HepG2 (cell line): ENCODE measurements at regions not wholly inside any gene's neighbourhood (a gene's known extent, or its start where the extent isn't known, plus 50 kb on each side); places are given as distances from the start of the nearest gene placed in this dataset.

ENCODE experiments used
- ATAC-seq: fragments of 200-7000 bp; cut with Tn5 transposase; 3 replicates; pipeline ENCODE4 v1.9.1; 2020; ENCODE audit warnings: mild to moderate bottlenecking, moderate library complexity
- BruUV-seq: library from RNA; stranded (reverse); fragments of 400-500 nt; replicated peaks from 2 replicates; lab custom pipeline; 2021; lab: Mats Ljungman, UMichigan
- CTCF ChIA-PET: fragments of 300-600 bp; formaldehyde crosslinking; extraction: SDS; loops from one replicate; lab custom pipeline; 2021; ENCODE audit warnings: low total read pairs, inconsistent platforms, low intra/inter-chr PET ratio; lab: Yijun Ruan, JAX
- POLR2A ChIA-PET: fragments of 350-600 bp; sonication (Branson Sonifier 250); formaldehyde crosslinking; loops from one replicate; lab custom pipeline; 2020; ENCODE audit warnings: antibody characterized with exemption, inconsistent platforms; lab: Yijun Ruan, JAX
- DNase-seq: peaks from one replicate; pipeline ENCODE4 v3.0.0-alpha.2; 2015; ENCODE audit warnings: low spot score
- FAIRE-seq: peaks from 3 replicates; lab custom pipeline; 2011; peaks lifted over from hg19 to GRCh38; lab: Jason Lieb, UNC
- H2AFZ ChIP-seq: one replicate; pipeline ENCODE4 v1.6.1; 2011; ENCODE audit warnings: low read length, inconsistent platforms
- H3K27ac ChIP-seq: fragments of 300-600 bp; 3 replicates; pipeline ENCODE4 v1.8.0; 2011; ENCODE audit warnings: mixed run types, mild to moderate bottlenecking, mixed read lengths, low read length, inconsistent platforms; ENCODE audit not compliant: insufficient read depth; ENCODE audit errors: extremely low read length
- H3K27me3 ChIP-seq, 2 experiments: fragments of 200-600 bp in 1 of 2; 2 replicates in 1 of 2; 3 replicates in 1 of 2; pipeline versions ENCODE4 v1.6.0 to v1.8.0; 2011; ENCODE audit warnings: low read length in 2 of 2, mild to moderate bottlenecking in 2 of 2, moderate library complexity in 2 of 2, inconsistent platforms in 1 of 2; ENCODE audit not compliant: insufficient read depth in 2 of 2, control insufficient read depth in 1 of 2
- H3K36me3 ChIP-seq, 2 experiments: fragments of 200-600 bp in 1 of 2; replicated peaks in 1 of 2; 2 replicates in 1 of 2; 3 replicates in 1 of 2; pipeline versions ENCODE4 v1.5.1 to v1.8.0; 2011; ENCODE audit warnings: low read length in 2 of 2, inconsistent platforms in 1 of 2; ENCODE audit not compliant: insufficient read depth in 2 of 2, control insufficient read depth in 1 of 2
- H3K4me1 ChIP-seq: 2 replicates; pipeline ENCODE4 v1.5.1; 2012; ENCODE audit warnings: low read length, inconsistent platforms; ENCODE audit not compliant: insufficient read depth
- H3K4me2 ChIP-seq: 2 replicates; pipeline ENCODE4 v1.6.0; 2011; ENCODE audit warnings: low read depth, low read length, inconsistent platforms
- H3K4me3 ChIP-seq, 3 experiments: fragments of 200-600 bp in 1 of 3; sonication (generic), shearing (Covaris generic) in 1 of 3; replicated peaks in 1 of 3; 2 replicates each; pipeline ENCODE4 v1.5.1; 2011 to 2016; ENCODE audit warnings: low read length in 3 of 3, inconsistent platforms in 2 of 3, low read depth in 2 of 3, mild to moderate bottlenecking in 2 of 3, control low read depth in 1 of 3, mixed read lengths in 1 of 3; ENCODE audit not compliant: insufficient read depth in 1 of 3
- H3K79me2 ChIP-seq: one replicate; pipeline ENCODE4 v1.6.1; 2011; ENCODE audit warnings: low read length, inconsistent platforms; ENCODE audit not compliant: insufficient read depth
- H3K9ac ChIP-seq: 2 replicates; pipeline ENCODE4 v1.6.0; 2011; ENCODE audit warnings: mild to moderate bottlenecking, low read depth, low read length, inconsistent platforms; ENCODE audit not compliant: insufficient read depth
- H3K9me3 ChIP-seq: 2 replicates; pipeline ENCODE4 v1.5.1; 2012; ENCODE audit warnings: mild to moderate bottlenecking, low read length
- H4K20me1 ChIP-seq: 2 replicates; pipeline ENCODE4 v1.6.0; 2011; ENCODE audit warnings: inconsistent platforms, mild to moderate bottlenecking, low read length, moderate library complexity; ENCODE audit not compliant: insufficient read depth
- BHLHE40 ChIP-seq: IDR thresholded peaks from 2 replicates; pipeline ENCODE4 v1.6.1; 2011; ENCODE audit warnings: low read length, improper control_type of control experiment
- CEBPG ChIP-seq: IDR thresholded peaks from 2 replicates; pipeline ENCODE4 v1.6.1; 2016
- DDIT3 ChIP-seq: sonication (generic); formaldehyde crosslinking; IDR thresholded peaks from 2 replicates; pipeline ENCODE4 v1.4.0; 2020; ENCODE audit warnings: mild to moderate bottlenecking, missing genetic modification reagents
- EP300 ChIP-seq, 3 experiments: sonication (generic) in 1 of 3; formaldehyde crosslinking in 1 of 3; IDR thresholded peaks; 2 replicates each; pipeline versions ENCODE4 v1.5.1 to v1.6.1; 2011 to 2020; ENCODE audit warnings: low read depth in 2 of 3, low read length in 2 of 3, borderline replicate concordance in 1 of 3, improper control_type of control experiment in 1 of 3, mild to moderate bottlenecking in 1 of 3, missing genetic modification reagents in 1 of 3, moderate library complexity in 1 of 3
- EZH2 ChIP-seq: conservative IDR thresholded peaks from 2 replicates; pipeline ENCODE4 v1.6.1; 2012; ENCODE audit warnings: mild to moderate bottlenecking, low read depth, low read length, moderate library complexity
- FIP1L1 ChIP-seq: fragments of 200-400 bp; formaldehyde crosslinking; IDR thresholded peaks from 2 replicates; pipeline ENCODE4 v1.6.1; 2018; ENCODE audit warnings: low read depth, mild to moderate bottlenecking, low read length, moderate library complexity, borderline replicate concordance; ENCODE audit not compliant: insufficient read depth
- MXD4 ChIP-seq: IDR thresholded peaks from 2 replicates; pipeline ENCODE4 v1.6.1; 2016; ENCODE audit warnings: mild to moderate bottlenecking, missing biosample characterization, missing genetic modification reagents
- NR3C1 ChIP-seq: sonication (generic); formaldehyde crosslinking; IDR thresholded peaks from 2 replicates; pipeline ENCODE4 v1.4.0; 2020; ENCODE audit warnings: missing genetic modification reagents
- PHF8 ChIP-seq: sonication (generic); formaldehyde crosslinking; IDR thresholded peaks from 2 replicates; pipeline ENCODE4 v1.5.0; 2020; ENCODE audit warnings: missing genetic modification reagents
- RFX3 ChIP-seq: IDR thresholded peaks from 2 replicates; pipeline ENCODE4 v1.6.1; 2016; ENCODE audit warnings: missing biosample characterization, missing genetic modification reagents
- SRF ChIP-seq: IDR thresholded peaks from 2 replicates; pipeline ENCODE4 v1.6.1; 2011; ENCODE audit warnings: mild to moderate bottlenecking, low read depth, low read length, moderate library complexity
- SRY ChIP-seq: sonication (generic); formaldehyde crosslinking; IDR thresholded peaks from 2 replicates; pipeline ENCODE4 v1.8.0; 2022; ENCODE audit warnings: mild to moderate bottlenecking, missing genetic modification reagents
- TFE3 ChIP-seq: IDR thresholded peaks from 2 replicates; pipeline ENCODE4 v1.6.1; 2016
- ZNF350 ChIP-seq: sonication (generic); formaldehyde crosslinking; IDR thresholded peaks from 2 replicates; pipeline ENCODE4 v1.4.0; 2020; ENCODE audit warnings: mild to moderate bottlenecking, low read depth, missing genetic modification reagents, borderline replicate concordance
- ZNF496 ChIP-seq: sonication (generic); formaldehyde crosslinking; IDR thresholded peaks from 2 replicates; pipeline ENCODE4 v1.8.1; 2023; ENCODE audit warnings: mild to moderate bottlenecking, moderate library complexity, missing genetic modification reagents; ENCODE audit not compliant: insufficient replicate concordance
- ZNF547 ChIP-seq: sonication (generic); formaldehyde crosslinking; IDR thresholded peaks from 2 replicates; pipeline ENCODE4 v1.5.1; 2020; ENCODE audit warnings: mild to moderate bottlenecking, missing genetic modification reagents
- ZNF557 ChIP-seq: sonication (generic); formaldehyde crosslinking; IDR thresholded peaks from 2 replicates; pipeline ENCODE4 v1.4.0; 2020; ENCODE audit warnings: missing genetic modification reagents
- ZNF567 ChIP-seq: sonication (generic); formaldehyde crosslinking; IDR thresholded peaks from 2 replicates; pipeline ENCODE4 v1.8.1; 2023; ENCODE audit warnings: mild to moderate bottlenecking, missing genetic modification reagents, borderline replicate concordance
- ZNF614 ChIP-seq: IDR thresholded peaks from 2 replicates; pipeline ENCODE4 v1.6.1; 2018; ENCODE audit warnings: missing biosample characterization, missing genetic modification reagents, inconsistent platforms, borderline replicate concordance
- ZNF644 ChIP-seq: IDR thresholded peaks from 2 replicates; pipeline ENCODE4 v1.6.1; 2016; ENCODE audit warnings: low read depth
- ZSCAN25 ChIP-seq: sonication (generic); formaldehyde crosslinking; IDR thresholded peaks from 2 replicates; pipeline ENCODE4 v1.8.0; 2022; ENCODE audit warnings: mild to moderate bottlenecking, missing genetic modification reagents
- WGBS: methylation state at CpG from one replicate; pipeline ENCODE4 v1.1.6; 2017; ENCODE audit warnings: low lambda C conversion rate; 5-methylcytosine and 5-hydroxymethylcytosine counted together
- in situ Hi-C: cut with HindIII; loops from 2 replicates; pipeline ENCODE4 v1.10.0; 2017; ENCODE audit warnings: low pct_unique_long_range_greater_than_20kb; ENCODE audit not compliant: extremely low pct_ligation_motif_present
- intact Hi-C: fragments of 100-400 bp; cut with micrococcal nuclease; formaldehyde crosslinking; loops from one replicate; pipeline ENCODE4 v1.10.0; 2022; ENCODE audit not compliant: unreplicated experiment

DNA sequence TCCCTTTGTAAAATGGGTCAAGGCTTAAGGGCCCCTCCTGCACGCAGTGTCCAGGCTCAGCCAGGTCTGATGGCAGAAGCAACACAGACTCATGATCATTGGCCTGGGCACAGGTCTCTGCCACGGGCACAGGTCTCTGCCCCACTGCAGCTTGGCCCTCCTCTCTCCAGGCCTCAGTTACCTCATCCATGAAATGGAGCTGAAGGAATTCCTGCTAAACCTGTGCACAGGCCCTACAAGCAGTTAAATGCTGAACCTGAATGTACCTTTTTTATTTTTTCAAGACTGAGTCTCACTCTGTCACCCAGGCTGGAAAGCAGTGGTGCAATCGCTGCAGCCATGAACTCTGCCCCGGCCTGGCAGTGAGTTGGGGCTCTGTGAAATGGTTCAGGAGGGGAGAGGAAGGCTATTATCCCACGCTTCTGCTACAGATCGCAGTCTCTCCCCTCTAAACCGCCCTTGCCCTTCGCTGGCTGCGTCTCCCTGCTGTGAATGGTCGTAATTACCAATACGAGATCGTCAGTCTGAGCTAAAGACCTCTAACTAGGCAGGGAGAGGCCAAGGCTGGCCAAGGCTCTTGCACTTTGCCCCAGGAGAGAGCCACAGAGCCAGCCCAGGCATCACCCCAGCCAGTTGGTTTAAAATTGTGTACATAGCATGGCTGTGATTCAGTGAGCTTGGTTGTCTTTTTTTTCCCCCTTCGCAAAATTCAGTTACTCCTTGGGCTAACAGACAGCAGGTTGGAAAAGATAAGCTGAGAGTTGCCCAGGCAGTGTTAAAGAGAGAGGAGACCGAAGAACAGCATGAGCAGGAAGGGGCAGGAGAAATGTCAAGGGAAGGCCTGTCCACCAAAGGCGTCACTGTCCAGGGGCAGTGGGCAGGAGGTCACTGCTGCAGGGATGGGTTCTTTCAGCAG is 93.0 kb upstream of the KCTD7 start:
- TSS peak; percentile 73 for BruUV-seq
- H3K79me2 ChIP-seq, result no peaks in the 10 kb centered on the region
- no peaks in the 10 kb centered on the region for H4K20me1 ChIP-seq
- peak overlapping the region; percentile 93 for H3K27ac ChIP-seq
- POLR2A ChIA-PET, result interaction anchor here (0.6 to 1.7 kb wide), 11 partner anchors 11 to 393 kb away, joined by 3 to 28 read pairs (median 3); partner anchors contain the start of gene TPST1
- FAIRE-seq, result peak; percentile 97
- 5% methylated on average over 14 of the region's 15 CpGs for WGBS
- H3K27me3 ChIP-seq, result no peaks in the 10 kb centered on the region
- no peaks in the 10 kb centered on the region for H3K9me3 ChIP-seq
- DNase-seq, result peak; percentile 84
- H3K4me1 ChIP-seq, result peaks cover 67% of the 10 kb centered on the region
- H2AFZ ChIP-seq, result no peak overlapping the region
- peak overlapping the region in 2 of 3 experiments; percentile 39 to 57; a peak in 4 of 6 replicates for H3K4me3 ChIP-seq
- peak overlapping the region; percentile 80 for H3K4me2 ChIP-seq
- in situ Hi-C loops (no loop called here), intact Hi-C loops (loop anchor here (5.0 kb wide), 1 partner anchor 393 kb away; no protein-coding TSS in a partner anchor)
- peak; percentile 89 for ATAC-seq
- no peaks in the 10 kb centered on the region for H3K36me3 ChIP-seq
- peak overlapping the region; percentile 67 for H3K9ac ChIP-seq
- CTCF ChIA-PET, result no interaction called here
- no peak for TF ChIP-seq RFX3 (CRISPR knock-in tag)
- TF ChIP-seq EZH2, result no peak
- peak; percentile 92 for TF ChIP-seq CEBPG (CRISPR knock-in tag)
- TF ChIP-seq SRF, result no peak
- TF ChIP-seq ZNF496 (CRISPR knock-in tag), result no peak
- TF ChIP-seq SRY (CRISPR knock-in tag), result peak; percentile 64; the same call in 1 of the 2 replicates
- TF ChIP-seq ZNF547 (CRISPR knock-in tag), result no peak
- peak; percentile 83 for TF ChIP-seq ZSCAN25 (CRISPR knock-in tag)
- TF ChIP-seq ZNF567 (CRISPR knock-in tag), result no peak
- peak; percentile 85; the same call in 1 of the 2 replicates for TF ChIP-seq ZNF350
- no peak for TF ChIP-seq FIP1L1
- no peak for TF ChIP-seq MXD4 (CRISPR knock-in tag)
- 0 out of 2 replicates have a peak, but pooled peaks have one; percentile 64 for TF ChIP-seq ZNF557 (CRISPR knock-in tag)
- TF ChIP-seq NR3C1 (CRISPR knock-in tag), result no peak
- TF ChIP-seq BHLHE40, result no peak
- no peak for TF ChIP-seq TFE3 (CRISPR knock-in tag)
- peak; percentile 84; the same call in 1 of the 2 replicates for TF ChIP-seq ZNF644 (CRISPR knock-in tag)
- TF ChIP-seq ZNF614, result peak; percentile 94
- peak; percentile 48 for TF ChIP-seq PHF8 (CRISPR knock-in tag)
- TF ChIP-seq EP300 (IDR thresholded peaks at IDR 0.05; ENCODE audit: low read depth in 2 of 2, low read length in 2 of 2), result peak in 1 of 2 experiments; percentile 6; a peak in 2 of 4 replicates
- TF ChIP-seq EP300 (CRISPR knock-in tag; IDR thresholded peaks at IDR 0.05; ENCODE audit: borderline replicate concordance), result peak; percentile 37; the same call in 1 of the 2 replicates
- no peak for TF ChIP-seq DDIT3 (CRISPR knock-in tag)
